Type B pancreatic cell (in vitro differentiated cells): ENCODE measurements at regions not wholly inside any gene's neighbourhood (a gene's known extent, or its start where the extent isn't known, plus 50 kb on each side); places are given as distances from the start of the nearest gene placed in this dataset.

Experiments used
- DNase-seq: peaks from one replicate; pipeline ENCODE4 v3.0.0; 2021; ENCODE audit warnings: mixed read lengths; ENCODE audit not compliant: unreplicated experiment; ENCODE audit errors: extremely low spot score
- H3K27ac Mint-ChIP-seq: 2 replicates; pipeline ENCODE4 v1.8.0; 2021; ENCODE audit warnings: mild to moderate bottlenecking, mixed read lengths
- H3K27me3 Mint-ChIP-seq: 2 replicates; pipeline ENCODE4 v1.8.0; 2021; ENCODE audit warnings: mixed read lengths
- H3K36me3 Mint-ChIP-seq: 2 replicates; pipeline ENCODE4 v1.8.0; 2021; ENCODE audit warnings: mixed read lengths
- H3K4me1 Mint-ChIP-seq: one replicate; pipeline ENCODE4 v1.8.0; 2021; ENCODE audit warnings: mixed read lengths; ENCODE audit not compliant: unreplicated experiment
- H3K4me3 Mint-ChIP-seq: 2 replicates; pipeline ENCODE4 v1.8.0; 2021; ENCODE audit warnings: mild to moderate bottlenecking, mixed read lengths
- H3K9me3 Mint-ChIP-seq: 2 replicates; pipeline ENCODE4 v1.8.0; 2021; ENCODE audit warnings: mixed read lengths
- TF ChIP-seq, protein P1 (sequence below): fragments of 200-600 bp; sonication (generic); conservative IDR thresholded peaks from 2 replicates; pipeline ENCODE4 v1.5.0; 2021; ENCODE audit warnings: antibody characterized with exemption, mild to moderate bottlenecking

GRCh38 chr4:96016634-96017299, 176.9 kb downstream of the PDHA2 start:
- Mint-ChIP-seq H3K27ac (no peak overlapping the region), H3K9me3 (no peaks in the 10 kb centered on the region), H3K36me3 (no peaks in the 10 kb centered on the region), H3K27me3 (peaks cover 4% of the 10 kb centered on the region), H3K4me3 (no peak overlapping the region), H3K4me1 (peaks cover 3% of the 10 kb centered on the region)
- DNase-seq, result no peak
- TF ChIP-seq, protein P1, sequence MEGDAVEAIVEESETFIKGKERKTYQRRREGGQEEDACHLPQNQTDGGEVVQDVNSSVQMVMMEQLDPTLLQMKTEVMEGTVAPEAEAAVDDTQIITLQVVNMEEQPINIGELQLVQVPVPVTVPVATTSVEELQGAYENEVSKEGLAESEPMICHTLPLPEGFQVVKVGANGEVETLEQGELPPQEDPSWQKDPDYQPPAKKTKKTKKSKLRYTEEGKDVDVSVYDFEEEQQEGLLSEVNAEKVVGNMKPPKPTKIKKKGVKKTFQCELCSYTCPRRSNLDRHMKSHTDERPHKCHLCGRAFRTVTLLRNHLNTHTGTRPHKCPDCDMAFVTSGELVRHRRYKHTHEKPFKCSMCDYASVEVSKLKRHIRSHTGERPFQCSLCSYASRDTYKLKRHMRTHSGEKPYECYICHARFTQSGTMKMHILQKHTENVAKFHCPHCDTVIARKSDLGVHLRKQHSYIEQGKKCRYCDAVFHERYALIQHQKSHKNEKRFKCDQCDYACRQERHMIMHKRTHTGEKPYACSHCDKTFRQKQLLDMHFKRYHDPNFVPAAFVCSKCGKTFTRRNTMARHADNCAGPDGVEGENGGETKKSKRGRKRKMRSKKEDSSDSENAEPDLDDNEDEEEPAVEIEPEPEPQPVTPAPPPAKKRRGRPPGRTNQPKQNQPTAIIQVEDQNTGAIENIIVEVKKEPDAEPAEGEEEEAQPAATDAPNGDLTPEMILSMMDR, result no peak

GRCh38 chr4:96025011-96025410, 185.1 kb downstream of the PDHA2 start:
- Mint-ChIP-seq H3K4me3 (no peak overlapping the region), H3K4me1 (no peaks in the 10 kb centered on the region), H3K9me3 (no peaks in the 10 kb centered on the region), H3K36me3 (no peaks in the 10 kb centered on the region), H3K27ac (no peak overlapping the region), H3K27me3 (no peaks in the 10 kb centered on the region)
- no peak for DNase-seq
- TF ChIP-seq, protein P1, result no peak

DNA sequence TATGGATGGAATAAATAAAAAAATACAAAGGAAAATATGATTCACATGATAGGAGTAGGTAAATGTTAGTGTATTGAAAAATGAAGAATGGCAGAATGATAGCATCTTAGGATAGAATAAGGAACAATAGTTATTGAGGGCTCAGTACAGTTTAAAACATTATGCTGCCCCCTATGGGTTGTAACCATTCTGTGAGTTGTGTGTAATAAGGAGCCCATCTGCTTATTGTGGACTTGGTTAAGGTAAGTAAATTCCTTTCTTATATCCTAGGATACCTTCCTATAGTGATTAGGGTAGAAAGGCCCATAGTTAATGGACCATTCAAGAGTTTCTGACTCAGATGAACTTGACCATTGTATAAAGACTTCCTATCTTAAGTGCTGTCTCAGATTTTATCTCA, 195.8 kb downstream of the PDHA2 start:
- H3K9me3 Mint-ChIP-seq, result no peaks in the 10 kb centered on the region
- DNase-seq, result no peak
- TF ChIP-seq, protein P1, result peak; percentile 68
- no peaks in the 10 kb centered on the region for H3K27me3 Mint-ChIP-seq
- no peak overlapping the region for H3K4me3 Mint-ChIP-seq
- no peaks in the 10 kb centered on the region for H3K4me1 Mint-ChIP-seq
- H3K36me3 Mint-ChIP-seq, result no peaks in the 10 kb centered on the region
- H3K27ac Mint-ChIP-seq, result no peak overlapping the region

- TF ChIP-seq, protein P1, result no peak
- Mint-ChIP-seq H3K4me1 (no peaks in the 10 kb centered on the region), H3K27ac (no peak overlapping the region), H3K36me3 (no peaks in the 10 kb centered on the region), H3K9me3 (no peaks in the 10 kb centered on the region), H3K4me3 (no peak overlapping the region), H3K27me3 (no peaks in the 10 kb centered on the region)
- no peak for DNase-seq
Observed at GRCh38 chr4:96036781-96037180, 196.9 kb downstream of the PDHA2 start.

- no peaks in the 10 kb centered on the region for H3K9me3 Mint-ChIP-seq
- no peak overlapping the region for H3K27ac Mint-ChIP-seq
- no peaks in the 10 kb centered on the region for H3K4me1 Mint-ChIP-seq
- no peaks in the 10 kb centered on the region for H3K36me3 Mint-ChIP-seq
- no peaks in the 10 kb centered on the region for H3K27me3 Mint-ChIP-seq
- no peak for DNase-seq
- H3K4me3 Mint-ChIP-seq, result no peak overlapping the region
- TF ChIP-seq, protein P1, result no peak
Observed at GRCh38 chr4:96037705-96038104, 197.8 kb downstream of the PDHA2 start.
